Amygdala (tissue), 56 donors: ENCODE measurements at regions not wholly inside any gene's neighbourhood (a gene's known extent, or its start where the extent isn't known, plus 50 kb on each side); places are given as distances from the start of the nearest gene placed in this dataset.

Experiments used
- DNase-seq, 56 donors: peaks; one replicate each; lab custom pipeline; 2025; lab: John Stamatoyannopoulos, UW

DNA sequence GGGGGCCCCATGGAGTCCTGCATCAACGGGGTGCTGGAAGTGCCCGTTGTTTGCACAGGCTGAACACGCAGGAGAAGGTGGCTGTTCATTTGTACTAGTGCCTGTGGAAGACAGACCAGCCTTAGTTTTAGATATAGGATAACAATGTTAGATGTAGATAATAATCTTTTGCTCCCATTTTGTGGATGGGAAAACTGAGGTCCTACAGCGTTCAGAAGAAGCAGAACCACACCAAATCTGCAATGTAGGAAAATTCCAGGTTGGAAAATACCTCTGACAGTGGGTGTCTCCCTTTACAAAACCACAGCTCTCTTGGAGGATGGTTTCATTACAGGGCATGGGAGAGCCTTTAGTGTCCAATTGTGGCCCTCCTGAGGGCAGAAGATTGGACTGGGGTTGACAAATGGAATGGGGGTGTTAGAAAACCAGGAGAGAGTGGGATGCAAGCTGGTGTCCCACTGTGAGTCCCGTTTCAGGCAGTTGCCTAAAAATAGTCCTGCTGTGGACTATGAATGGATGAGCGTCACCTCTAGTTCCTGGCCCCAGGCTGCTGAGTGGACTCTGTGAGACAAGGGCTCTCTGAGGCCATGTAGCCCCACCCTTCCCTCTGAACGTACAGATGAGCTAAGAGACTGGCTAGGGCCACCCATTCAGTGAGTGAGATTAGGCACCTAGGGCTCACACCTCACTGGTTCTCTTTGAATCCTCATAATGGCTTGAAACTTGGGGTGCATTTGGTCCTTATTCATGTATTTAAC, 508.8 kb downstream of the MN1 start:
- DNase-seq, result no peak

DNA sequence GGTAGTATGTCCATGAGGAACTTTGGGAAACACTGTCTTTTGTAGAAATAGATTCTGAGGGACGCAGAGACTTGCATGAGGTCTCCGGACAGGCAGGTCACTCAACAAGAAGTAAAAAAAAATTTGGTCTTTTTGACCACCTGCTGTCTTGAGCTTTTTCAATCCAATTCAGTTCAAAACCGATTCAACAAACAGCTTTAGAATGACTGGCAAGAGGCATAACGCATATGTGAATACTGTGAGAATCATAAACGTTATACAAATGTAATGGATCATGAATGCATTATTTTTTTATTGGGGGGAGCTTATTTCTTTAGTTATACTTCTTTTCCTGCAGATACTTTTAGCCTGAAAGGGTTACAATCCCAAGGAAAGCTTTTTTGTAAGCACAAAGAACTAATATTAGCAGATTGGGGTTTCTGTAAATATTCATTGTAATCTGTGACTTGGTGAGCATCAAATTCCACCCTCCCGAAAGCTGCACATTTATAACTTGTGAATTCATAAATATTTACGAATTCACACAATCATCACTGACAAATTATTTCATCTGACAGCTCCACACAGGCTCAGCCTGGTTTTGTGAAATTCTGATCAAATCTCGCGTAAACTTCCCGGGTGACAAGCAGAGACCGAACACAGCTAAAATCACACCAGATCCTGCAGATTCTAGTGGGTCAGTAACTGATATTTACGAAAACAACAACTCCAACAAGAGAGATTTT, 507.7 kb downstream of the MN1 start:
- no peak for DNase-seq

DNA sequence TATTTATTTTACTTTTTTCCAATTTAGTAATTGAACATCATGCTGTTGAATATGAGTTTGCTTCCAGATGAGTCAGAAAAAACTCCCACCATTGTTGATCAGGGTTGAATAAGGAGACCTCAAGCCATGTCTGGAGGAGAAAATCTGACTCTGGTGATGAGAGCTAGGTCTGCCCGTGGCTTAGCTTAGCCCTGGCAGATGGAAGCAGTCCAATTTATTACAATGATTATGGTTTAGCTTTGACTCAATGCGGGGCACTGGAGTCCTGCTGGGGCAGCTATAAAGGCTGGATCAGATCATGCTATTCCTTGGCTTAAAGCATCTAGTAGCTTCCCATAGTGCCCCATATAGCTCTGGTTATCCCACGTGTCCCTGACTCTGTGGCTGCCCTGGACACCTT, 506.5 kb downstream of the MN1 start:
- DNase-seq, result no peak

DNA sequence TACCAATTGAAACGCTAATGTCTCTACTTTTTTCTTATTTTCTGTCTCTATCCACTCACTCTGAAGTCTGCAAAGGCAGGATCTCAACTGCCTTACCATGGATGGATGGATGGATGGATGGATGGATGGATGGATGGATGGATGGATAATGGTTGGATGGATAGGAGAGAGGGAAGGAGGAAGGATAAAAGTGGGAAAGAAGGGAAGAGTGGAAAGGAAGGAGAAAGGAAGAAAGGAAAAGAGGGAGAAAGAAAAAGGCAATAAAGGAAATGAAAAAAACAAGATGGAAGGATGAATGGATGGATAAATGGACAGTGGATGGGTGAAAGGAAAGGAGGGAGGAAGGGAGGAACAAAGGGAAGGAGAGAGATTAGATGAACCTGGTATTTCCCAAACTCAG, 506.0 kb downstream of the MN1 start:
- no peak for DNase-seq

DNA sequence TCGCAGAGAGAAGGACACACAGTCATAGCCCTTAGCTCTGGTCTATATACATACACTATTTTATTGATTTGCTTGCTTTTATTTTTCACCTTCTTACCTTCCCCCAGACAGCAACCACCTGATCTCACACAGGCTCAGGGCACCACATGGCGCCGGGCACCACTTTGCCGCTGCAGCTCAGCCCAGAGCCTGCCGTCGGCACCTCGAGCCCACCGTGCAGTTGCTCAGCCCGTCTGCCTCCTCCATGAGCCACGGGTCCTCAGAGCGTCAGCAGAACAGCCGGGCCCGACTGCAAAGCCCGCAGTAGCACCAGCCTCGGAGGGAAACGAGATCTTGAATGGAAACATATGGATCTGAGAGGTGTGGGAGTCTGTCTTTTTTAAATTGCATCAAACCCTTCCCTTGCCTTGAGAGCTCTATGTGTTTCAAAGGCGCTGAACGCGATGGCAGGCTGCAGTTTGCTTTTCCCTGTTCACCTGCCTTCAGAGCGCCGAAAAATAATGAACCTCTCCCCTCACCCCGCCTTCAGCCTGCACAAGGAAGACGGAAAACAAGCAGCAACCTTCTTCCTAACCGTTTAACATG, 505.4 kb downstream of the MN1 start:
- peak in 1 of 56 donors; percentile 8 for DNase-seq

DNA sequence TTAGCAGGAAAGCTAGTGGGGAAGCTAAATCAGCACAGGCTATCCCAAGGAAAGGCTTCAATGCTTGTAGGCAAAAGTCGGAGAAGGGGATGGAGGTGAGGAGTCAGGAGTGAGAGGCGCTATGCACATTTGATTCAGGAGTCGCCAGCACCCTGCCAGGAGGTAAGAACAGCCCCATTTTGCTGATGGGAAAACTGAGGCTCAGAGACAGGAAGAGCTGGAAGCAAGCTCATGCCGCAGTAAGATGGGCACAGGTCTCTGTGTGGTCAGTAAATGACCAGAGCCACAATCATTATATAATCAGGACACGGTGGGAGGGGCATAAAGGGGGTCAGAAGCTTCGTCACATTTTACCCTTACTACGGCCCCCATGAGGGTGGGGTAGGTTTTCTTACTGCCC, 504.4 kb downstream of the MN1 start:
- DNase-seq, result no peak

DNA sequence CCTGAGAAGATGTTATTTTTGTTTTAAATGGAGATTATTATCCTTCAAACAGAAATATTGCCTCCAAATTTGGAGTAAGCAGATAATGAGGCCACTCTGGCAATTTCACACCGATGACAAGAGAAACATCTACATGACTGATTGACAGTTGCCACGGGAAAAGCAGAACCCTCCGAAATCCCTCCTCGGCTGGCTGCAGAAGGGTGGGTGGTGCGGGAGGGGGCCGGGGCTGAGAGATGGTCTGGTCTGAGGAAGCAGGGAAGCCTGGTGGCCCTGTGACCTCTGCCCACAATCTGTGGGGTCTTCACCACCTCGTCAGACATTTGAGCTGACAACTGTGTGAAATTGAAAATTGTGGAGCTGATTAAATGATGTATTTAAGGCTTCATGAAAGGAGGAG, 503.2 kb downstream of the MN1 start:
- no peak for DNase-seq

DNA sequence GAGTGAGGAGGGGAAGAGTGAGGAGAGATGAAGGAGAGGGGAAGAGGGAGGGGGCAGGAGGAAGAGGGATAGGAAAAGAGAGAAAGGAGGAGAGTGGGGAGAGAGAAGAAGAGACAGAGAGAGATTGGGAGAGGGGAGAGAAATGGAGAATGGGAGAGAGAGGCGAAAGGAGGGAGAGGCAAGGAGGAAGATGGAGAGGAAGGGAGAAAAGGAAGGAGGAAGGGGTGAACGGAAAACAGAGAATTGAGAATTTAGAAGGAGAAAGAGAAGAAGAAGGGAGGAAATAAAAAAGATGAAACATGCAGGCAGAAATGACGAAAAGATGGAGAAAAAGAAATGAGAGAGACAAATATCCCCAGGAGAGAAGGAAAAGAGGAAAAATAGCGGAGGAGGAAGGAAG, 502.8 kb downstream of the MN1 start:
- no peak for DNase-seq

DNA sequence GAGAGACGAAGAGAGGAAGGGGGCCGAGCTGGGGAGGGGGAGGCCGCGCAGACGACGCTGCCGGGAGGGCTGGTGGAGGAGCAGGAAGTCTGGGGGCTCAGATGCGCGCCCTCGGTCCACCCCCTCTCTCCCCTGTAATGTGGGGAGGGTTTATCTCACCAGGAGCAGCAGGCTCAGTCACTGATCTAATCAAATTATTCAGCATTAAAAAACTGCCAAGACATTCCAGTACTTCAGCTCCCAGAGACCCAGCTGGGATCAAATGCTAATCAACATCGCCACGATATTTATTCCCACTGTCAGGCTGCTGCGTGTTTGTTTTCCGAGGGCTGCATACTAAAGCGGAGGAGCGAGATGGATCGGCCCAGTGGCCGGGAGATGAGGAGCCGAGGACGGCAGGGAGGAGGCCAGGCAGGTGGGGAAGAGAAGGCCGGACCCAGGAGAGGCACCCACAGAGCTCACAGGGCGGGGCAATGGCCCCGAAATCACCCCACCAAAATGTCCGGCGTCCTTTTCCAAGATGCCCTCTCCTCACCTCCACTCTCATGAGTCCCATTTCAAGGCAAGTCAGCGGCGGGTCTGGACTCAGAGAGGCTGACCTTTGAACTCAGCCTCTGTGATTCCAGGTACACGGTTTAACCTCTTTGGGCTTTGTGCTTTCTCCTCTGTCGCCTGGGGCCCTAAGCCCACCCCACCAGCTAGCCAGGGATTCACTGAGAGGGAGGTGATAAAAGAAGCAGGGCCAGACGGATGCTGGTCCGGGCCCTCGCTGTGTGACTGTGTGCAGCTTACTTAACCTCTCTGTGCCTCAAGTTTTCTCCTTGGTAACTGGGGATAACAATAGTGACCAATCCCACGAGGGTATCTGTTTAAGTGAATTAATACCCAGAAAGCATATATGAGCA, 502.1 kb downstream of the MN1 start:
- no peak for DNase-seq

DNA sequence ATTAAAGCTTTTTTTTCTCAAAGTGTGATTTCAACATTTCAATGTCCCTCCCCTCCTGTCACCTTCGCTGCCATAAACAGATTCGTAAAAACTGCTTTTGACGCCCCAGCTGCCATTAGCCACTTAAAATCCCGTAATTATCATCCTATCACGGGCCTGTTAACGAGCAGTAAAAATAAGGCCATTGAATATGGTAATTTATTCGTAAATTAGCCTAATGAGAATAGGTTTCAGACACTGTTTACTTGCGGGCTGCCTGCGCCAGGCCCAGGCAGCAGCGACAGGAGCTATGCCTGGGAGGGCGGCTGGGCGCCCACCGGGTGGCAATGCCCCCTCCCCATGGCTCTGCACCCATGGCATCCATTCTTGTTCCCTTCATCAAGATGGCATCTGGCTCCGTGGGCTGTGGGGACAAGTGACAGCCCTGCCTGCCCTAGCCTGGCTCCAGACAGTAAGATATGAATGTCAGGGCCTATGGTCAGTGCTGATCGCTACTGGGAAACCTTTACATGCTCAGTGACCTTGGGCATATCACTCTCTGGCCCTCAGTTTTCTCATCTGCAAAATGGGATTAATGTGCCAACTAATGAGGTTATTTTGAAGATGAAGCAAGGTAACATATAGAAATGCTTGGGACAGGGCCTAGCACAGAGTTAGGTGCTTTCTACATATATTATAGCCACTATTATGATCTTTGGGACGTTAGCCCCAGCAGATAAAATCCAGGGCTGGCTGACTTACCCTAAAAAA, 500.8 kb downstream of the MN1 start:
- no peak for DNase-seq

DNA sequence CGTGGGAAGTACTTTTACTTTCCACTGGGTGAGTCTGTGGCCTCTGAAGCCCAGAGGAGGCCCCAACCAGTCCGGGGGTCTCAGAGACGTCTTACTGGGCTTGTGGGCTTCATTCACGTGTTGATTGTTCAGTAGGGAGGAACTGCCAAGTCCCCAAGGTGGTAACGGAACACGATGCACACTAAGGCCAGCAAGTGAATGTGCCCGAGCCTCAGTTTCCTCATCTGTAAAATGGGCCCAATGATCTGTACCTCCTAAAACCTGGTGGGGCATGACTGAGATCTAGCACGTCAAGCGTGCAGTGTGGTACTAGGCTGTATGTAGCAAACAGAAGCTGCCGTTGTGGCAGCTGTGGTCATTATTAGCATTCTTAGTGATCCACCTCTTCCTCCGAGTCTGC, 499.1 kb downstream of the MN1 start:
- no peak for DNase-seq

DNA sequence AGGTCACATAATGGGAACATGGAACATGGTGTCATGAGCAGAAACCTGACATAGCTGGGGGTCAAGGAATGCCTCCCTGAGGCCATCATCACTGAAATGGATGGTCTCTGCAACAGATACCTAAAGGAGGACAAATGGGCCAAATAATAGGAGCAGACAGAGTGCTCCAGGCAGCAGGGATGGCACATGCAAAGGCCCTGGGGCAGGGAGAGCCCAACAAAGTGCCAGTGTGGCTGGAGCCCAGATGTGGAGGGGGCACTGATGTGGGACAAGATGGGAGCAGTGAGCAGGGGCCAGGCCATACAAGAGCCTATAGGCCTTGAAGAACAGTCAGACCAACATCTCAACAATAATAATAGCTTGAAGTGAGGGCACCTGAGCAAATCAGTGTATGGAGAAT, 497.8 kb downstream of the MN1 start:
- no peak for DNase-seq

DNA sequence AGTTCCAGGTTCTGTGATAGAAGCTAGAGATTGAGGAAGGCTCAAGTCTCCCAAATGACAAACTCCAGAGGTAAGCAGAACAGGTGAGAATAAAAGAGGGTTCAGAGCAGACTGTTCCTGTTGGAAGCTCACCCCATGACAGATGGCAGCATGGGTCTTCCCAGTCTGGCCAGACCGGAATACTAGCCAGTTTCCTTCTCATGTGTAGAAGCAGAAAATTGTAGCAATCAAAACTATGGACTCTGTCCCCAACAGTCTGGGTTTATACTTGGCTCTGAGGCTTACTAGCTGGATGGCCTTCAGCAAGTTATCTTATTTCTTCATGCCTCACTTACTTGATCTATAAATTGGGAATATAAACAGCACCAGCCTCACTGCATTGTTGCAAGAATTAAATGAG, 494.8 kb downstream of the MN1 start:
- DNase-seq, result no peak

DNA sequence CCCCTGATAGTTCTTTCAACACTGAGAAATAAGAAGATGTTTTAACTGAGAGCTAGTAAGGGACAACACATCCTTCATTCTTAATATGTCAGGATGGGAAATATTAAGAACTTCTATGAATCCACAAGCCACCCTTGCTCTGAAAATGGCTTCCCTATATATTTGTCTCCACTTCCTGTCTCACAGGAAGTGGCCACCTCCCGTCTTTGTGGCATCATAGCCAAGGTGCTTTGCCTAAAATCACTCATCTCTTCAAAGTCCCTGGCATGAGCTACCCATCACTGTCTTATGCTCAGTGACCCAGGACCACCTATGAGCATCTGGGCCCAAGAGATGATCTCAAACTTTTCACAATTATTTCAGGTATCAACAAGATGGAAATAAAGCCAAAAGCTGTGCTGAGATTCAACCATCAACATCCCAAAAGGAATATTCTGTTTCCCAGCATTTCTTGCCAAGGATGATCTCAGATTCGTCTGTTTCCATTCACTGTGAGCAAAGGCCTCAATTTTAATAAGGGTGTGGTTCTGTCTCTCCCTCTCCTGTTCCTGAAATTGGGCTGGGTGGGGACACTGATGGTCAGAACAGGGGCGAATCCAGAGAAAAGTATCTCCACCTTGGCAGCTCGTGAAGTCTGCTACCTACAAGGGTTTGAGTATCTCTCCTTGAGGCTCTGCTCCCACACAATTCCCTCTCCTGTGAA, 493.9 kb downstream of the MN1 start:
- no peak for DNase-seq

DNA sequence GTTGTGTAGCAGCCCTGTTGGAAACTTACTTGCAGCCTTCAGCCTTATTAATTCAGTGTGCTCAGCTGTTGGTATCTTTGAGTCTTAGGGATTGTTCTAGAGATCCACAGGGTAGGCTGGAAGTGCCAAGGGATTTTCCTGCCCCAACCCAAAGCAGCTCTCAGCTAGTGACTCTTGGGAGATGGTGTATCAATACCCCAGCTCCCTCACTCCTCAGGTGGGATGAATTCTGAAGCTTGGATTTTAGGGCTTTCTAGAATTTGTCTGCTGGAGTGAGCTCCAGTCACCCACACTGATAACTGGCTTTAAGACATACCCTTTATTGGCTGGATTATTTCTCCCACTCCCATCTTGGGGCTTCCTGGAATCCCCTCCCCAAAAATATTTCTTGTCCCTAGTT, 493.0 kb downstream of the MN1 start:
- DNase-seq, result no peak

DNA sequence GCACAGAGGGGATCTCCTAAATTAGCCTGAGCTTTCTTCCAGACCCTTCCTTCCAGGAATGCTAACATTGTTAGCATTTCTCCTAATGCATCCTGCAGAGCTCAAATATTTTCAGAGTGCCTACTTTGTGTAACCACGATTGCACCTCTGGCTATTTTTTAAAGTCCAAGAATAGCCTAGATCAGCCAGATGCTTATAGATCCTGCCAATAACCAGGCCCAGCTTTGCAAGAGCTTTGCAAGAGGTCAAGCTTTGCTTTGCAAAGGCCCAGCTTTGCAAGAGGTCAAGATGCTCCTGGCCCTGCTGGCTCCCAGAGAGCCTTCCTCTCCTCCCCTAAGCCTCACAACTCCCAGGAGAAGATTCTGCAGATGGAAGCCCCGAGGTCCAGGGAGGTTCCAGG, 491.9 kb downstream of the MN1 start:
- no peak for DNase-seq

DNA sequence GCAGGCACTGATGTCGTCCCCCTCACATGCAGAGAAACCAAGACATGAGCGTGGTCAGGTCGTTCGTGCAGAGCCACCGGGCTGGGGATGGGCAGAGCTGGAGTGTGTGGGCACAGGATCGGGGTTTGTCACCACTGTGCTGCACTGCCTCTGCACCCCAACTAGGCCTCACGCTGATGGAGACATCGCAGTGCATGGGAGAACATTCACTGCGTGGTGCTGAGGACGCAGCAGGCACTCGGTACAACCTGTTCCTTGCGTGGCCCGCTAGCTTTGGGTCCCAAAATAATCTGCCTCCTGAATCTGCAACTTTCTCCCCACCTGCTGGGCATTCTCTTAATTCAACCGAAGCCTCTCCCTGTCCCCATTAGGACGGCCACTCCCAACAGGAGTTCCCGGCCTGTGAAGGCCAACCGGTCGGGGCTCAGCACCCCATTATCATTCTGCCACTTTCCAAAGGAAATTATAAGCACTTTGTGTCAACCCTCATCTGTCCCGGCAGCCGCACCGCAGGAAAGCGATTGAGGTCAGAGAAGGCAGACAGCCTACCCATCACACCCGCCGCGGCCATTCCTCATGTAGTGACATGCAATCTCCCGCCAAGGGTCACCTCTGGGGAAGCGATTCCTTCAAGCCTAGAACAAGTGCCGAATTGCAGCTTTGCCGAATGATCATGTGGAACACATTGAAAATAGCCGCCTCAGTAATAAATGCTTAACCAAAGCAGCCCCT, 490.4 kb downstream of the MN1 start:
- no peak for DNase-seq

DNA sequence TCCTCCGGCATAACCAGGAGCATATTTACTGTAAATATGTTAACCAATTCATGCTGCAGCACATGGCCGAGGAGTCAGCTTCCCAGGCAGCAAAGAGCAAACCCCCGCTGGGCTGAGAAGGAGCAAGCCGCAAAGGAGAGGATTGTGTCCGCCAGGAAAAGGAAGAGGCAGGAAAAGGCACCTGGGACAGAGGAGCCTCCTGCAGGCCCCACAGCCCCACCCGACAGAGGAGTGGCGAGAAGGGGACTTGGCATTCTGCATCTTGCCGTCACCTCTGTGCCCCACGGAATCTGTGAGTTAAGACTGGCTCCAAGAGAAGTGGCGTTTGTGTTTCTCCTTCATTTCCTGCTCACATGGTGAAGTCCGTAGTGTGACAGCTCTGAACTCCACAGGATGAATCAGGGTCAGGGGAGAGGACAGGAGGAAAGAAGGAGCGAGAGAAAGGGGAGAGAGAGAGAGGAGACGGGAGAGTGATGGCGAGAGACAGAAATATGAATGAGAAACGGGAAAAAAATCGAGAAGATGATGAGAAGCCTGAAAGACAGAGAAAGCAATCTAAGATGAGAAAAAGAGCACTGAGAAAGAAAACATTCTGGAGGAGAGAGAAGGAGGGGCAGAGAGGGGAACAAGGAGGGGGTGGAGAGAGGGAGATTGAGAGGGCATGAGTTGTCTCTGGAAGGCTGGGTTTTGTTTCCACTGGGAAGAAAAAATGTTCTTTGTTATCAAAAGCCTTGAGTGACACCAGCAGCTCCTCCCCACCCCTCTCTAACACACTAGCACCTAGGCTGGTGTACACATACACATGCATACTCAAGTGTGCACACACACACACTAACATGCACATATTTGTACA, 489.6 kb downstream of the MN1 start:
- no peak for DNase-seq
